H1 (cell line): ENCODE measurements at regions not wholly inside any gene's neighbourhood (a gene's known extent, or its start where the extent isn't known, plus 50 kb on each side); places are given as distances from the start of the nearest gene placed in this dataset.
"Not testable (repeated sequence)": the region's sequence is repeated elsewhere in the genome, so short reads cannot be mapped to it uniquely, and the experiment has no call there.

Experiments used
- CTCF ChIA-PET: fragments of 300-600 bp; sonication (Branson Sonifier 250); formaldehyde crosslinking; loops from one replicate; lab custom pipeline; 2021; ENCODE audit not compliant: partially characterized antibody; lab: Charles Lee
- POLR2A ChIA-PET: fragments of 300-600 bp; sonication (Branson Sonifier 250); formaldehyde crosslinking; loops from one replicate; lab custom pipeline; 2021; ENCODE audit warnings: inconsistent platforms; ENCODE audit not compliant: partially characterized antibody; lab: Charles Lee
- DNase-seq, 2 experiments: peaks; one replicate each; pipeline versions ENCODE4 v3.0.0 to v3.0.0-alpha.2; 2010 to 2022; ENCODE audit warnings: low spot score in 2 of 2, low read depth in 1 of 2, mixed read lengths in 1 of 2
- FAIRE-seq: peaks from 2 replicates; lab custom pipeline; 2011; peaks lifted over from hg19 to GRCh38; lab: Jason Lieb, UNC
- H2AFZ ChIP-seq: 2 replicates; pipeline ENCODE4 v1.8.1; 2012; ENCODE audit warnings: low read length, inconsistent platforms
- H2AK5ac ChIP-seq: 2 replicates; pipeline ENCODE4 v1.6.1; 2013; ENCODE audit warnings: low read depth, low read length
- H2BK120ac ChIP-seq: replicated peaks from 2 replicates; pipeline ENCODE3; 2013; ENCODE audit warnings: low read depth, low read length, inconsistent platforms
- H2BK12ac ChIP-seq: 2 replicates; pipeline ENCODE4 v1.6.1; 2013; ENCODE audit warnings: low read depth, low read length
- H2BK15ac ChIP-seq: 2 replicates; pipeline ENCODE4 v1.6.1; 2013; ENCODE audit warnings: low read length
- H2BK20ac ChIP-seq: 2 replicates; pipeline ENCODE4 v1.6.1; 2013; ENCODE audit warnings: low read length
- H2BK5ac ChIP-seq: 2 replicates; pipeline ENCODE4 v1.6.1; 2013; ENCODE audit warnings: low read depth, low read length
- H3K14ac ChIP-seq: 2 replicates; pipeline ENCODE4 v1.6.1; 2013; ENCODE audit warnings: inconsistent platforms; ENCODE audit not compliant: insufficient read length
- H3K18ac ChIP-seq: 2 replicates; pipeline ENCODE4 v1.6.1; 2013; ENCODE audit warnings: low read length; ENCODE audit errors: extremely low read depth
- H3K23ac ChIP-seq: 2 replicates; pipeline ENCODE4 v1.6.1; 2013; ENCODE audit warnings: inconsistent platforms; ENCODE audit not compliant: insufficient read length
- H3K23me2 ChIP-seq: 2 replicates; pipeline ENCODE4 v1.6.1; 2013; ENCODE audit warnings: low read depth, low read length
- H3K27ac ChIP-seq: 2 replicates; pipeline ENCODE4 v1.6.1; 2011; ENCODE audit warnings: low read depth, low read length, inconsistent platforms
- H3K27me3 ChIP-seq, 4 experiments: replicated peaks in 1 of 4; 1 replicate in 1 of 4; 2 replicates in 3 of 4; pipeline versions ENCODE4 v1.6.1 to v1.8.1; 2011 to 2013; ENCODE audit warnings: low read length in 3 of 4, mild to moderate bottlenecking in 3 of 4, inconsistent platforms in 2 of 4, mixed read lengths in 2 of 4, moderate library complexity in 1 of 4; ENCODE audit not compliant: control insufficient read depth in 3 of 4, insufficient read depth in 3 of 4; ENCODE audit errors: extremely low read depth in 1 of 4
- H3K36me3 ChIP-seq, 4 experiments: 2 replicates each; pipeline versions ENCODE4 v1.6.1 to v1.8.1; 2011 to 2013; ENCODE audit warnings: mild to moderate bottlenecking in 4 of 4, low read length in 3 of 4, moderate library complexity in 2 of 4, control low read depth in 1 of 4, inconsistent platforms in 1 of 4; ENCODE audit not compliant: insufficient read depth in 4 of 4, control insufficient read depth in 2 of 4
- H3K4ac ChIP-seq: replicated peaks from 2 replicates; pipeline ENCODE3; 2013; ENCODE audit warnings: low read length, low read depth, mixed read lengths, inconsistent platforms; ENCODE audit not compliant: insufficient read length
- H3K4me1 ChIP-seq, 4 experiments: replicated peaks in 1 of 4; 1 replicate in 1 of 4; 2 replicates in 3 of 4; pipeline versions ENCODE4 v1.6.1 to v1.8.1; 2011 to 2013; ENCODE audit warnings: low read length in 3 of 4, inconsistent platforms in 2 of 4, mixed read lengths in 1 of 4; ENCODE audit not compliant: insufficient read depth in 4 of 4, control insufficient read depth in 3 of 4
- H3K4me2 ChIP-seq, 2 experiments: 2 replicates each; pipeline versions ENCODE4 v1.6.1 to v1.8.1; 2011 to 2013; ENCODE audit warnings: low read depth in 2 of 2, low read length in 2 of 2, control low read depth in 1 of 2, inconsistent platforms in 1 of 2, mild to moderate bottlenecking in 1 of 2; ENCODE audit not compliant: insufficient read depth in 1 of 2
- H3K4me3 ChIP-seq, 4 experiments: fragments of 200-600, 300-600 bp in 1 of 4; sonication (generic), shearing (Covaris generic), sonication (Bioruptor Twin) in 1 of 4; 2 replicates each; pipeline versions ENCODE4 v1.5.1 to v1.8.1; 2011 to 2016; ENCODE audit warnings: low read length in 4 of 4, low read depth in 3 of 4, control low read depth in 2 of 4, inconsistent platforms in 2 of 4, mild to moderate bottlenecking in 2 of 4, mixed read lengths in 1 of 4, moderate library complexity in 1 of 4; ENCODE audit not compliant: insufficient read depth in 2 of 4; ENCODE audit errors: extremely low read depth in 1 of 4
- H3K56ac ChIP-seq: replicated peaks from 2 replicates; pipeline ENCODE3; 2013; ENCODE audit warnings: low read depth, mild to moderate bottlenecking, mixed read lengths, low read length, inconsistent platforms; ENCODE audit not compliant: insufficient read length
- H3K79me1 ChIP-seq: 2 replicates; pipeline ENCODE4 v1.6.1; 2013; ENCODE audit warnings: low read depth, low read length, control low read depth
- H3K79me2 ChIP-seq, 2 experiments: 2 replicates each; pipeline versions ENCODE4 v1.6.1 to v1.8.1; 2012 to 2013; ENCODE audit warnings: low read length in 2 of 2, mild to moderate bottlenecking in 2 of 2, inconsistent platforms in 1 of 2; ENCODE audit not compliant: insufficient read depth in 2 of 2, control insufficient read depth in 1 of 2
- H3K9ac ChIP-seq, 4 experiments: replicated peaks in 1 of 4; 1 replicate in 1 of 4; 2 replicates in 3 of 4; pipeline versions ENCODE4 v1.6.1 to v1.8.1; 2011 to 2013; ENCODE audit warnings: low read depth in 3 of 4, low read length in 3 of 4, control low read depth in 2 of 4, mild to moderate bottlenecking in 2 of 4, moderate library complexity in 2 of 4, inconsistent platforms in 1 of 4; ENCODE audit errors: extremely low read depth in 1 of 4
- H3K9me3 ChIP-seq, 2 experiments: 2 replicates each; pipeline versions ENCODE4 v1.6.1 to v1.8.1; 2012 to 2013; ENCODE audit warnings: mild to moderate bottlenecking in 2 of 2, moderate library complexity in 2 of 2, control low read depth in 1 of 2, inconsistent platforms in 1 of 2, low read depth in 1 of 2, low read length in 1 of 2, mixed read lengths in 1 of 2; ENCODE audit not compliant: insufficient read depth in 2 of 2
- H4K20me1 ChIP-seq, 2 experiments: replicated peaks in 1 of 2; 2 replicates each; pipeline versions ENCODE3 to v1.8.1; 2011 to 2013; ENCODE audit warnings: inconsistent platforms in 2 of 2, low read length in 2 of 2, mild to moderate bottlenecking in 1 of 2; ENCODE audit not compliant: insufficient read depth in 2 of 2, control insufficient read depth in 1 of 2
- H4K5ac ChIP-seq: 2 replicates; pipeline ENCODE4 v1.6.1; 2013; ENCODE audit warnings: low read length, low read depth, mixed read lengths, inconsistent platforms; ENCODE audit not compliant: insufficient read length
- H4K8ac ChIP-seq: 2 replicates; pipeline ENCODE4 v1.8.0; 2013; ENCODE audit warnings: mild to moderate bottlenecking, moderate library complexity, low read length, inconsistent platforms; ENCODE audit not compliant: insufficient read depth; ENCODE audit errors: extremely low read depth
- H4K91ac ChIP-seq: replicated peaks from 2 replicates; pipeline ENCODE3; 2013; ENCODE audit warnings: low read length, mixed read lengths, inconsistent platforms; ENCODE audit not compliant: insufficient read length
- WGBS, 2 experiments: shearing (Covaris generic) in 1 of 2; methylation state at CpG; one replicate each; pipeline versions ENCODE4 v1.1.6 to v1.1.7; 2013 to 2015; ENCODE audit warnings: low lambda C conversion rate in 2 of 2, mixed read lengths in 2 of 2, inconsistent platforms in 1 of 2, low coverage in 1 of 2, missing lambda C conversion rate in 1 of 2; ENCODE audit not compliant: insufficient replicate concordance in 2 of 2, insufficient coverage in 1 of 2, insufficient read length in 1 of 2; ENCODE audit errors: extremely low coverage in 1 of 2, missing lambda C conversion rate in 1 of 2; 5-methylcytosine and 5-hydroxymethylcytosine counted together

DNA sequence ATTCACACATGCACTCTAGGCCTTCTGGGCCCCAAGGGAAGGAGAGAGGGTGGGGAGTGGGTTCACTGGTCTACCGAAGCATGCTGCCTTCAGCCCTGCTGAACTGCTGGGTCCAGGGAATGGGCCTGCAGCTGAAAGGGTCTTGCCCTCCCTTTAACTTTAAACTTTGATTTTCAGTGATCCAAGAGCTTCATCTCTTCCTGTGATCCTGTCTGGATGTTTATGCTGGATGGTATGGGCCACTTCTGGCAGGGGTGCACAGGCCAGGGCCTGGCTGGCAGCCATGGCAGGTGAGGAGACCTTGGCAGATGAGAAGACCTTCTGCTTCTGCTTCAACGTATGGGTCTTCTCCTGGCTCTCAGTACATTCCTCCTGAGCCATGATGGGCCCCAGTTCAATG, 156.7 kb downstream of the KCNJ18 start:
- CTCF ChIA-PET, H2AFZ ChIP-seq, DNase-seq, H3K4ac ChIP-seq, H3K27me3 ChIP-seq, H2BK20ac ChIP-seq, H3K27ac ChIP-seq, H3K4me2 ChIP-seq, H3K14ac ChIP-seq, H2BK120ac ChIP-seq, H3K4me3 ChIP-seq, H3K23ac ChIP-seq, FAIRE-seq, H3K9ac ChIP-seq, H2BK12ac ChIP-seq, H3K79me2 ChIP-seq, H3K4me1 ChIP-seq, H3K36me3 ChIP-seq, H3K56ac ChIP-seq, H2BK5ac ChIP-seq, H4K8ac ChIP-seq, H3K18ac ChIP-seq, H4K91ac ChIP-seq, H3K79me1 ChIP-seq, H4K20me1 ChIP-seq, POLR2A ChIA-PET, H2BK15ac ChIP-seq, H2AK5ac ChIP-seq, H3K23me2 ChIP-seq, H4K5ac ChIP-seq: not testable (repeated sequence)
- 43% methylated on average over 2 of the region's 2 CpGs; no CpG with 5 or more reads in 1 of the 2 experiments for WGBS, 2 experiments
- peaks cover 14 to 32% of the 10 kb centered on the region in 2 experiments for H3K9me3 ChIP-seq

DNA sequence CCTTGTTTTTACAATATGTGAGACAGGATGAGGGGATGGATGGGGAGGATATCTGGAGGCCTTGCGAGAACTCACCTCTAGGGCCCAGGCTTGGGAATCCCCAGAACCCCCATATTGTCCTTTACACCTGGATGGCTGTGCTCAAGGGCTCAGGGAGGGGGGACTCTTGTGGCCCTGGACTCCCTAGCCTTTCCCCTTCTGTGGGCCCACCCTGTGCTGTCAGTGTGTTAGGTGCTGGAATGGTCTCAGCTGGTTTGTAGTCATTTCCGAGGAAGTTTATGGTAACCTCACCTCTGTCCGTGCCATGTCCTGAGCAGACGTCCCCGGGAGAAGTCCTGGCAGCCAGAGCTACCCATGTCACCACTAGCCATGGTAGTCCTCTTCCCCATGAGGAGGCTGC, 158.3 kb downstream of the KCNJ18 start:
- H3K9me3 ChIP-seq, result peaks cover 14 to 29% of the 10 kb centered on the region in 2 experiments
- POLR2A ChIA-PET, DNase-seq, H3K79me2 ChIP-seq, H3K4me2 ChIP-seq, H2BK5ac ChIP-seq, H2BK20ac ChIP-seq, H3K23me2 ChIP-seq, H3K23ac ChIP-seq, H3K27ac ChIP-seq, H3K4me1 ChIP-seq, H2BK15ac ChIP-seq, H3K9ac ChIP-seq, H4K91ac ChIP-seq, H4K8ac ChIP-seq, H3K79me1 ChIP-seq, H2AFZ ChIP-seq, H3K4ac ChIP-seq, FAIRE-seq, CTCF ChIA-PET, H2AK5ac ChIP-seq, H3K27me3 ChIP-seq, H3K56ac ChIP-seq, H4K20me1 ChIP-seq, H3K4me3 ChIP-seq, H3K36me3 ChIP-seq, H3K14ac ChIP-seq, H2BK120ac ChIP-seq, H4K5ac ChIP-seq, H3K18ac ChIP-seq, H2BK12ac ChIP-seq: not testable (repeated sequence)
- WGBS, 2 experiments, result 75% methylated on average over 5 of the region's 5 CpGs; no CpG with 5 or more reads in 1 of the 2 experiments
